GM23338 (cell line): ENCODE measurements at regions not wholly inside any gene's neighbourhood (a gene's known extent, or its start where the extent isn't known, plus 50 kb on each side); places are given as distances from the start of the nearest gene placed in this dataset.

Experiments used
- CREB1 ChIP-seq: fragments of 250-450 bp; sonication (Bioruptor Pico); IDR thresholded peaks from 2 replicates; pipeline ENCODE4 v1.5.0; 2020; ENCODE audit warnings: low read depth, mild to moderate bottlenecking, moderate library complexity
- ETS1 ChIP-seq: IDR thresholded peaks from 2 replicates; pipeline ENCODE4 v1.6.1; 2016; ENCODE audit warnings: antibody characterized with exemption
- EZH2 ChIP-seq: fragments of 200-600 bp; sonication (generic); IDR thresholded peaks from one replicate; pipeline ENCODE4 v1.8.0; 2017; ENCODE audit warnings: antibody characterized with exemption, mild to moderate bottlenecking, low read depth; ENCODE audit not compliant: unreplicated experiment
- EZH2phosphoT487 ChIP-seq: fragments of 200-600 bp; sonication (generic); IDR thresholded peaks from one replicate; pipeline ENCODE4 v1.8.1; 2018; ENCODE audit warnings: antibody characterized with exemption; ENCODE audit not compliant: unreplicated experiment
- JUNB ChIP-seq: IDR thresholded peaks from one replicate; pipeline ENCODE4 v1.6.1; 2016; ENCODE audit warnings: antibody characterized with exemption; ENCODE audit not compliant: unreplicated experiment
- NANOG ChIP-seq: IDR thresholded peaks from 2 replicates; pipeline ENCODE4 v1.6.1; 2016; ENCODE audit warnings: antibody characterized with exemption, borderline replicate concordance
- POLR2AphosphoS5 ChIP-seq: IDR thresholded peaks from 2 replicates; pipeline ENCODE4 v1.6.1; 2016; ENCODE audit warnings: antibody characterized with exemption, low read depth
- STAT1 ChIP-seq: IDR thresholded peaks from one replicate; pipeline ENCODE4 v1.6.1; 2016; ENCODE audit warnings: antibody characterized with exemption; ENCODE audit not compliant: unreplicated experiment
- ZNF114 ChIP-seq: fragments of 250-450 bp; sonication (Bioruptor Pico); IDR thresholded peaks from 2 replicates; pipeline ENCODE4 v1.5.0; 2020; ENCODE audit warnings: mild to moderate bottlenecking, moderate library complexity
- ZNF331 ChIP-seq: fragments of 250-450 bp; sonication (Bioruptor Pico); IDR thresholded peaks from 2 replicates; pipeline ENCODE4 v1.5.0; 2020; ENCODE audit warnings: low read depth, mild to moderate bottlenecking, moderate library complexity
- ZNF462 ChIP-seq: fragments of 250-450 bp; sonication (Bioruptor Pico); IDR thresholded peaks from 2 replicates; pipeline ENCODE4 v1.5.0; 2020; ENCODE audit warnings: mild to moderate bottlenecking, moderate library complexity
- TF ChIP-seq, protein P1 (sequence below), 2 experiments: fragments of 200-600 bp in 1 of 2; sonication (generic) in 1 of 2; conservative IDR thresholded peaks; 2 replicates each; pipeline versions ENCODE4 v1.5.1 to v1.6.1; 2016 to 2017; ENCODE audit warnings: antibody characterized with exemption in 2 of 2, low read depth in 2 of 2, mild to moderate bottlenecking in 2 of 2, moderate library complexity in 1 of 2
- TF ChIP-seq, protein P2 (sequence below): IDR thresholded peaks from one replicate; pipeline ENCODE4 v1.6.1; 2018; ENCODE audit warnings: antibody characterized with exemption; ENCODE audit not compliant: unreplicated experiment

- TF ChIP-seq, protein P1, sequence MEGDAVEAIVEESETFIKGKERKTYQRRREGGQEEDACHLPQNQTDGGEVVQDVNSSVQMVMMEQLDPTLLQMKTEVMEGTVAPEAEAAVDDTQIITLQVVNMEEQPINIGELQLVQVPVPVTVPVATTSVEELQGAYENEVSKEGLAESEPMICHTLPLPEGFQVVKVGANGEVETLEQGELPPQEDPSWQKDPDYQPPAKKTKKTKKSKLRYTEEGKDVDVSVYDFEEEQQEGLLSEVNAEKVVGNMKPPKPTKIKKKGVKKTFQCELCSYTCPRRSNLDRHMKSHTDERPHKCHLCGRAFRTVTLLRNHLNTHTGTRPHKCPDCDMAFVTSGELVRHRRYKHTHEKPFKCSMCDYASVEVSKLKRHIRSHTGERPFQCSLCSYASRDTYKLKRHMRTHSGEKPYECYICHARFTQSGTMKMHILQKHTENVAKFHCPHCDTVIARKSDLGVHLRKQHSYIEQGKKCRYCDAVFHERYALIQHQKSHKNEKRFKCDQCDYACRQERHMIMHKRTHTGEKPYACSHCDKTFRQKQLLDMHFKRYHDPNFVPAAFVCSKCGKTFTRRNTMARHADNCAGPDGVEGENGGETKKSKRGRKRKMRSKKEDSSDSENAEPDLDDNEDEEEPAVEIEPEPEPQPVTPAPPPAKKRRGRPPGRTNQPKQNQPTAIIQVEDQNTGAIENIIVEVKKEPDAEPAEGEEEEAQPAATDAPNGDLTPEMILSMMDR (conservative IDR thresholded peaks at IDR 0.05; ENCODE audit: low read depth in 2 of 2), result no peak
- TF ChIP-seq JUNB (no peak), POLR2AphosphoS5 (no peak), EZH2 (no peak), STAT1 (no peak), EZH2phosphoT487 (no peak), ETS1 (no peak), CREB1 (CRISPR knock-in tag) (no peak), ZNF331 (CRISPR knock-in tag) (no peak), NANOG (no peak), ZNF114 (CRISPR knock-in tag) (no peak), ZNF462 (CRISPR knock-in tag) (no peak)
- TF ChIP-seq, protein P2, sequence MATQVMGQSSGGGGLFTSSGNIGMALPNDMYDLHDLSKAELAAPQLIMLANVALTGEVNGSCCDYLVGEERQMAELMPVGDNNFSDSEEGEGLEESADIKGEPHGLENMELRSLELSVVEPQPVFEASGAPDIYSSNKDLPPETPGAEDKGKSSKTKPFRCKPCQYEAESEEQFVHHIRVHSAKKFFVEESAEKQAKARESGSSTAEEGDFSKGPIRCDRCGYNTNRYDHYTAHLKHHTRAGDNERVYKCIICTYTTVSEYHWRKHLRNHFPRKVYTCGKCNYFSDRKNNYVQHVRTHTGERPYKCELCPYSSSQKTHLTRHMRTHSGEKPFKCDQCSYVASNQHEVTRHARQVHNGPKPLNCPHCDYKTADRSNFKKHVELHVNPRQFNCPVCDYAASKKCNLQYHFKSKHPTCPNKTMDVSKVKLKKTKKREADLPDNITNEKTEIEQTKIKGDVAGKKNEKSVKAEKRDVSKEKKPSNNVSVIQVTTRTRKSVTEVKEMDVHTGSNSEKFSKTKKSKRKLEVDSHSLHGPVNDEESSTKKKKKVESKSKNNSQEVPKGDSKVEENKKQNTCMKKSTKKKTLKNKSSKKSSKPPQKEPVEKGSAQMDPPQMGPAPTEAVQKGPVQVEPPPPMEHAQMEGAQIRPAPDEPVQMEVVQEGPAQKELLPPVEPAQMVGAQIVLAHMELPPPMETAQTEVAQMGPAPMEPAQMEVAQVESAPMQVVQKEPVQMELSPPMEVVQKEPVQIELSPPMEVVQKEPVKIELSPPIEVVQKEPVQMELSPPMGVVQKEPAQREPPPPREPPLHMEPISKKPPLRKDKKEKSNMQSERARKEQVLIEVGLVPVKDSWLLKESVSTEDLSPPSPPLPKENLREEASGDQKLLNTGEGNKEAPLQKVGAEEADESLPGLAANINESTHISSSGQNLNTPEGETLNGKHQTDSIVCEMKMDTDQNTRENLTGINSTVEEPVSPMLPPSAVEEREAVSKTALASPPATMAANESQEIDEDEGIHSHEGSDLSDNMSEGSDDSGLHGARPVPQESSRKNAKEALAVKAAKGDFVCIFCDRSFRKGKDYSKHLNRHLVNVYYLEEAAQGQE, result no peak
Measured at GRCh38 chr6:139983555-139984276, 609.3 kb upstream of the CITED2 start.
